HCT116 (cell line): ENCODE measurements at regions not wholly inside any gene's neighbourhood (a gene's known extent, or its start where the extent isn't known, plus 50 kb on each side); places are given as distances from the start of the nearest gene placed in this dataset.
"Not testable (repeated sequence)": the region's sequence is repeated elsewhere in the genome, so short reads cannot be mapped to it uniquely, and the experiment has no call there.

Experiments
- ATAC-seq: fragments of 200-7000 bp; cut with Tn5 transposase; 2 replicates; pipeline ENCODE4 v1.9.1; 2020; ENCODE audit warnings: mild to moderate bottlenecking, moderate library complexity
- BruUV-seq: library from RNA; stranded (reverse); fragments of 400-500 nt; replicated peaks from 2 replicates; lab custom pipeline; 2021; lab: Mats Ljungman, UMichigan
- CTCF ChIA-PET: fragments of 300-600 bp; sonication (Branson Sonifier 250); formaldehyde crosslinking; loops from one replicate; lab custom pipeline; 2021; ENCODE audit warnings: antibody characterized with exemption; lab: Charles Lee
- POLR2A ChIA-PET: fragments of 300-600, 350-600 bp; sonication (Branson Sonifier 250); formaldehyde crosslinking; loops from one replicate; lab custom pipeline; 2021; ENCODE audit warnings: antibody characterized with exemption; lab: Charles Lee
- RAD21 ChIA-PET, 2 experiments: fragments of 300-600 bp; sonication (Branson Sonifier 250); formaldehyde crosslinking; loops; one replicate each; lab custom pipeline; 2023; ENCODE audit warnings: low total read pairs in 2 of 2; ENCODE audit not compliant: uncharacterized antibody in 2 of 2, unreplicated experiment in 2 of 2, low non-redundant PET in 1 of 2; lab: Charles Lee
- DNase-seq: peaks from one replicate; pipeline ENCODE4 v3.0.0-alpha.2; 2010; ENCODE audit warnings: low read depth, low spot score
- H2AFZ ChIP-seq: fragments of 200-600 bp; shearing (Covaris generic), sonication (generic); 2 replicates; pipeline ENCODE4 v1.6.1; 2017; ENCODE audit warnings: low read depth, mixed run types, mixed read lengths, antibody characterized with exemption, low read length; ENCODE audit not compliant: poor library complexity, severe bottlenecking
- H3K27ac ChIP-seq: 2 replicates; pipeline ENCODE4 v1.5.1; 2012; ENCODE audit warnings: low read depth, low read length
- H3K27me3 ChIP-seq: fragments of 200-600 bp; sonication (generic); 2 replicates; pipeline ENCODE4 v1.6.1; 2016; ENCODE audit warnings: mixed run types, low read length, mixed read lengths; ENCODE audit not compliant: insufficient read depth
- H3K36me3 ChIP-seq, 2 experiments: fragments of 200-500 bp in 1 of 2; fragments of 200-600 bp in 1 of 2; sonication (Bioruptor generic) in 1 of 2; sonication (generic) in 1 of 2; 2 replicates each; pipeline versions ENCODE4 v1.5.1 to v1.6.1; 2014 to 2016; ENCODE audit warnings: low read length in 2 of 2, inconsistent platforms in 1 of 2, mixed read lengths in 1 of 2, mixed run types in 1 of 2; ENCODE audit not compliant: insufficient read depth in 2 of 2, control insufficient read depth in 1 of 2
- H3K4me1 ChIP-seq, 2 experiments: fragments of 200-600 bp in 1 of 2; sonication (generic) in 1 of 2; 2 replicates each; pipeline versions ENCODE4 v1.5.1 to v1.6.1; 2012 to 2017; ENCODE audit warnings: low read length in 2 of 2, inconsistent platforms in 1 of 2, mild to moderate bottlenecking in 1 of 2, mixed read lengths in 1 of 2, mixed run types in 1 of 2, moderate library complexity in 1 of 2; ENCODE audit not compliant: insufficient read depth in 2 of 2, control insufficient read depth in 1 of 2
- H3K4me2 ChIP-seq: fragments of 200-600 bp; sonication (generic); 2 replicates; pipeline ENCODE4 v1.6.1; 2017; ENCODE audit warnings: mixed run types, low read length, mixed read lengths
- H3K4me3 ChIP-seq, 2 experiments: fragments of 200-600 bp in 1 of 2; sonication (generic) in 1 of 2; replicated peaks in 1 of 2; 2 replicates each; pipeline ENCODE4 v1.5.1; 2011 to 2016; ENCODE audit warnings: low read length in 2 of 2, control low read depth in 1 of 2, low read depth in 1 of 2, mild to moderate bottlenecking in 1 of 2, mixed read lengths in 1 of 2, mixed run types in 1 of 2
- H3K79me2 ChIP-seq: fragments of 200-600 bp; sonication (generic); 2 replicates; pipeline ENCODE4 v1.6.1; 2017; ENCODE audit warnings: mild to moderate bottlenecking, mixed run types, low read length, moderate library complexity, mixed read lengths; ENCODE audit not compliant: insufficient read depth
- H3K9ac ChIP-seq: fragments of 200-600 bp; sonication (generic); 2 replicates; pipeline ENCODE4 v1.6.1; 2016; ENCODE audit warnings: low read length, mixed read lengths
- H3K9me2 ChIP-seq: fragments of 200-600 bp; sonication (generic), shearing (Covaris generic); 2 replicates; pipeline ENCODE4 v1.6.1; 2017; ENCODE audit warnings: mixed run types, mild to moderate bottlenecking, moderate library complexity; ENCODE audit not compliant: insufficient read depth
- H3K9me3 ChIP-seq, 2 experiments: fragments of 200-500 bp in 1 of 2; fragments of 200-600 bp in 1 of 2; sonication (Bioruptor generic) in 1 of 2; sonication (generic) in 1 of 2; 2 replicates each; pipeline ENCODE4 v1.6.1; 2014 to 2017; ENCODE audit warnings: low read length in 2 of 2, mixed read lengths in 2 of 2, inconsistent platforms in 1 of 2, low read depth in 1 of 2, mild to moderate bottlenecking in 1 of 2, mixed run types in 1 of 2, moderate library complexity in 1 of 2; ENCODE audit not compliant: control insufficient read depth in 1 of 2, insufficient read depth in 1 of 2
- H4K20me1 ChIP-seq: fragments of 200-600 bp; sonication (generic), shearing (Covaris generic); 2 replicates; pipeline ENCODE4 v1.6.1; 2017; ENCODE audit warnings: mixed run types, mild to moderate bottlenecking, moderate library complexity; ENCODE audit not compliant: insufficient read depth
- CBX3 ChIP-seq: IDR thresholded peaks from 2 replicates; pipeline ENCODE4 v1.6.1; 2012; ENCODE audit warnings: low read depth
- CEBPB ChIP-seq: IDR thresholded peaks from 2 replicates; pipeline ENCODE4 v1.6.1; 2012; ENCODE audit warnings: low read depth
- ELF1 ChIP-seq: IDR thresholded peaks from 2 replicates; pipeline ENCODE4 v1.6.1; 2012; ENCODE audit warnings: low read depth, borderline replicate concordance
- FOSL1 ChIP-seq: IDR thresholded peaks from 2 replicates; pipeline ENCODE4 v1.6.1; 2012; ENCODE audit warnings: low read depth
- JUND ChIP-seq: IDR thresholded peaks from 2 replicates; pipeline ENCODE4 v1.6.1; 2012
- POLR2AphosphoS5 ChIP-seq: IDR thresholded peaks from 2 replicates; pipeline ENCODE4 v1.6.1; 2011; ENCODE audit warnings: mild to moderate bottlenecking, low read depth, low read length, moderate library complexity
- RAD21 ChIP-seq: IDR thresholded peaks from 2 replicates; pipeline ENCODE4 v1.6.1; 2012; ENCODE audit warnings: low read depth, mild to moderate bottlenecking
- REST ChIP-seq: IDR thresholded peaks from 2 replicates; pipeline ENCODE4 v1.6.1; 2012; ENCODE audit warnings: low read depth
- SP1 ChIP-seq: IDR thresholded peaks from 2 replicates; pipeline ENCODE4 v1.6.1; 2012; ENCODE audit warnings: low read depth
- ZFX ChIP-seq: fragments of 450-650 bp; IDR thresholded peaks from 2 replicates; pipeline ENCODE4 v1.6.1; 2017
- intact Hi-C: fragments of 100-400 bp; cut with micrococcal nuclease; formaldehyde crosslinking; loops from 2 replicates; pipeline ENCODE4 v1.10.0; 2022
- TF ChIP-seq, protein P1 (sequence below): IDR thresholded peaks from 2 replicates; pipeline ENCODE4 v1.6.1; 2011; ENCODE audit warnings: mild to moderate bottlenecking, low read length, moderate library complexity; ENCODE audit not compliant: insufficient replicate concordance; ENCODE audit errors: extremely low read depth
- TF ChIP-seq, protein P2 (sequence below): IDR thresholded peaks from 2 replicates; pipeline ENCODE4 v1.6.1; 2012

GRCh38 chr1:80293818-80294217 is 1287.3 kb upstream of the ADGRL4 start:
- Histone ChIP-seq H3K4me1 (no peaks in the 10 kb centered on the region), H3K36me3 (no peaks in the 10 kb centered on the region), H3K79me2 (no peaks in the 10 kb centered on the region), H2AFZ (no peak overlapping the region), H3K27me3 (no peaks in the 10 kb centered on the region), H3K27ac (no peak overlapping the region), H3K9me2 (no peaks in the 10 kb centered on the region), H4K20me1 (no peaks in the 10 kb centered on the region), H3K9me3 (no peaks in the 10 kb centered on the region), H3K4me2 (no peak overlapping the region), H3K4me3 (no peak overlapping the region), H3K9ac (no peak overlapping the region)
- RAD21 ChIA-PET: no interaction called here
- no TSS peak for BruUV-seq
- CTCF ChIA-PET: no interaction called here
- no peak for TF ChIP-seq SP1
- TF ChIP-seq CEBPB: no peak
- TF ChIP-seq, protein P1, sequence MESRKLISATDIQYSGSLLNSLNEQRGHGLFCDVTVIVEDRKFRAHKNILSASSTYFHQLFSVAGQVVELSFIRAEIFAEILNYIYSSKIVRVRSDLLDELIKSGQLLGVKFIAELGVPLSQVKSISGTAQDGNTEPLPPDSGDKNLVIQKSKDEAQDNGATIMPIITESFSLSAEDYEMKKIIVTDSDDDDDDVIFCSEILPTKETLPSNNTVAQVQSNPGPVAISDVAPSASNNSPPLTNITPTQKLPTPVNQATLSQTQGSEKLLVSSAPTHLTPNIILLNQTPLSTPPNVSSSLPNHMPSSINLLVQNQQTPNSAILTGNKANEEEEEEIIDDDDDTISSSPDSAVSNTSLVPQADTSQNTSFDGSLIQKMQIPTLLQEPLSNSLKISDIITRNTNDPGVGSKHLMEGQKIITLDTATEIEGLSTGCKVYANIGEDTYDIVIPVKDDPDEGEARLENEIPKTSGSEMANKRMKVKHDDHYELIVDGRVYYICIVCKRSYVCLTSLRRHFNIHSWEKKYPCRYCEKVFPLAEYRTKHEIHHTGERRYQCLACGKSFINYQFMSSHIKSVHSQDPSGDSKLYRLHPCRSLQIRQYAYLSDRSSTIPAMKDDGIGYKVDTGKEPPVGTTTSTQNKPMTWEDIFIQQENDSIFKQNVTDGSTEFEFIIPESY: no peak
- TF ChIP-seq REST: no peak
- TF ChIP-seq FOSL1: no peak
- no peak for TF ChIP-seq JUND
- no peak for TF ChIP-seq ZFX
- no peak for TF ChIP-seq RAD21
- TF ChIP-seq, protein P2, sequence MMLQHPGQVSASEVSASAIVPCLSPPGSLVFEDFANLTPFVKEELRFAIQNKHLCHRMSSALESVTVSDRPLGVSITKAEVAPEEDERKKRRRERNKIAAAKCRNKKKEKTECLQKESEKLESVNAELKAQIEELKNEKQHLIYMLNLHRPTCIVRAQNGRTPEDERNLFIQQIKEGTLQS: no peak
- no peak for TF ChIP-seq POLR2AphosphoS5
- no peak for TF ChIP-seq CBX3
- no peak for TF ChIP-seq ELF1
- POLR2A ChIA-PET: no interaction called here
- DNase-seq (no peak), ATAC-seq (no peak)
- intact Hi-C loops: loop anchor here (10.0 kb wide), 1 partner anchor 301 kb away; no protein-coding TSS in a partner anchor

DNA sequence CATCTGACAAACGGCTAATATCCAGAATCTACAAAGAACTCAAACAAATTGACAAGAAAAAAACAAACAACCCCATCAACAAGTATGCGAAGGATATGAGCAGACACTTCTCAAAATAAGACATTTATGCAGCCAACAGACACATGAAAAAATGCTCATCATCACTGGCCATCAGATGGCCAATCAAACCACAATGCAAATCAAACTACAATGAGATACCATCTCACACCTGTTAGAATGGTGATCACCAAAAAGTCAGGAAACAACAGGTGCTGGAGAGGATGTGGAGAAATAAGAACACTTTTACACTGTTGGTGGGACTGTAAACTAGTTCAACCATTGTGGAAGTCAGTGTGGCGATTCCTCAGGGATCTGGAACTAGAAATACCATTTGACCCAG is 1282.2 kb upstream of the ADGRL4 start:
- H3K4me3 ChIP-seq, CTCF ChIA-PET, RAD21 ChIA-PET, POLR2A ChIA-PET, DNase-seq, intact Hi-C loops, H3K9ac ChIP-seq, H3K4me1 ChIP-seq, H3K9me2 ChIP-seq, H4K20me1 ChIP-seq, H2AFZ ChIP-seq, H3K9me3 ChIP-seq, H3K27me3 ChIP-seq, H3K27ac ChIP-seq, BruUV-seq, H3K4me2 ChIP-seq, H3K79me2 ChIP-seq, ATAC-seq, H3K36me3 ChIP-seq: not testable (repeated sequence)
